B cell (primary cell): ENCODE measurements at regions not wholly inside any gene's neighbourhood (a gene's known extent, or its start where the extent isn't known, plus 50 kb on each side); places are given as distances from the start of the nearest gene placed in this dataset.

Experiments used
- ATAC-seq: fragments of 200-7000 bp; cut with Tn5 transposase; one replicate; pipeline ENCODE4 v1.10.0; 2021; ENCODE audit warnings: low read depth, mild to moderate bottlenecking, moderate number of reproducible peaks, moderate library complexity
- CTCF ChIA-PET: fragments of 350-600 bp; sonication (Branson Sonifier 250); formaldehyde crosslinking; loops from one replicate; lab custom pipeline; 2021; ENCODE audit warnings: antibody characterized with exemption, inconsistent platforms; lab: Charles Lee
- POLR2A ChIA-PET: fragments of 350-600 bp; sonication (Branson Sonifier 250); formaldehyde crosslinking; loops from one replicate; lab custom pipeline; 2021; ENCODE audit warnings: antibody characterized with exemption; lab: Charles Lee
- DNase-seq: peaks from one replicate; pipeline ENCODE4 v3.0.0; 2013
- H2AFZ ChIP-seq: 2 replicates; pipeline ENCODE4 v1.6.1; 2012; ENCODE audit warnings: mild to moderate bottlenecking, low read depth, low read length; ENCODE audit not compliant: insufficient read depth, poor library complexity, severe bottlenecking
- H3K27ac ChIP-seq, 2 donors: 1 replicate in 1 of 2; 2 replicates in 1 of 2; pipeline ENCODE4 v1.5.1; 2012 to 2013; ENCODE audit warnings: low read length in 2 of 2, mild to moderate bottlenecking in 2 of 2, moderate library complexity in 1 of 2
- H3K27me3 ChIP-seq, 4 experiments: fragments of 200-600 bp in 1 of 4; sonication (generic) in 1 of 4; replicated peaks in 1 of 4; 1 replicate in 2 of 4; 2 replicates in 2 of 4; pipeline versions ENCODE4 v1.6.1 to v1.7.0; 2013 to 2016; ENCODE audit warnings: low read length in 3 of 4, mild to moderate bottlenecking in 2 of 4, mixed read lengths in 1 of 4, moderate library complexity in 1 of 4; ENCODE audit not compliant: insufficient read depth in 4 of 4, control insufficient read depth in 3 of 4; ENCODE audit errors: control extremely low read depth in 1 of 4
- H3K36me3 ChIP-seq, 2 experiments: replicated peaks in 1 of 2; 1 replicate in 1 of 2; 2 replicates in 1 of 2; pipeline versions ENCODE4 v1.6.1 to v1.7.1; 2013; ENCODE audit warnings: low read length in 1 of 2; ENCODE audit not compliant: insufficient read depth in 2 of 2, control insufficient read depth in 1 of 2; ENCODE audit errors: control extremely low read depth in 1 of 2, extremely low read depth in 1 of 2
- H3K4me1 ChIP-seq, 2 donors: fragments of 200-600 bp in 1 of 2; sonication (generic) in 1 of 2; 1 replicate in 1 of 2; 2 replicates in 1 of 2; pipeline versions ENCODE4 v1.5.1 to v1.6.1; 2013 to 2017; ENCODE audit warnings: low read length in 2 of 2; ENCODE audit not compliant: control insufficient read depth in 2 of 2, insufficient read depth in 2 of 2
- H3K4me2 ChIP-seq: replicated peaks from 2 replicates; pipeline ENCODE3; 2012; ENCODE audit warnings: mild to moderate bottlenecking, low read depth, low read length; ENCODE audit not compliant: poor library complexity, severe bottlenecking
- H3K4me3 ChIP-seq, 5 experiments: fragments of 200-600 bp in 1 of 5; sonication (generic) in 1 of 5; 1 replicate in 3 of 5; 2 replicates in 2 of 5; pipeline versions ENCODE4 v1.5.1 to v1.7.0; 2011 to 2016; ENCODE audit warnings: low read length in 4 of 5, mild to moderate bottlenecking in 4 of 5, low read depth in 2 of 5, control low read depth in 1 of 5, moderate library complexity in 1 of 5; ENCODE audit not compliant: insufficient read depth in 1 of 5; ENCODE audit errors: control extremely low read depth in 1 of 5, extremely low read depth in 1 of 5
- H3K79me2 ChIP-seq: fragments of 200-600 bp; sonication (generic); one replicate; pipeline ENCODE4 v1.6.0; 2016; ENCODE audit warnings: low read length; ENCODE audit not compliant: control insufficient read depth, insufficient read depth
- H3K9ac ChIP-seq: fragments of 200-600 bp; sonication (generic); 2 replicates; pipeline ENCODE4 v1.6.1; 2017; ENCODE audit warnings: mild to moderate bottlenecking, low read length, moderate library complexity
- H3K9me3 ChIP-seq, 3 donors: one replicate each; pipeline versions ENCODE4 v1.6.1 to v1.7.1; 2013; ENCODE audit warnings: low read length in 2 of 3; ENCODE audit not compliant: control insufficient read depth in 2 of 3, insufficient read depth in 1 of 3; ENCODE audit errors: control extremely low read depth in 1 of 3
- H4K20me1 ChIP-seq: 2 replicates; pipeline ENCODE4 v1.6.0; 2012; ENCODE audit warnings: mild to moderate bottlenecking, low read length; ENCODE audit not compliant: insufficient read depth, control insufficient read depth, poor library complexity, severe bottlenecking
- H3K27ac Mint-ChIP-seq: one replicate; pipeline ENCODE4 v1.8.0; 2021; ENCODE audit warnings: mixed read lengths
- H3K27me3 Mint-ChIP-seq: one replicate; pipeline ENCODE4 v1.8.0; 2021; ENCODE audit warnings: mixed read lengths
- H3K4me1 Mint-ChIP-seq: one replicate; pipeline ENCODE4 v1.8.0; 2021; ENCODE audit warnings: mixed read lengths
- H3K4me3 Mint-ChIP-seq: one replicate; pipeline ENCODE4 v1.8.0; 2021; ENCODE audit warnings: mixed read lengths
- H3K9me3 Mint-ChIP-seq: one replicate; pipeline ENCODE4 v1.8.0; 2022; ENCODE audit warnings: mixed read lengths; ENCODE audit not compliant: insufficient read depth
- EZH2 ChIP-seq: IDR thresholded peaks from 2 replicates; pipeline ENCODE4 v1.6.1; 2012; ENCODE audit warnings: borderline replicate concordance, low read depth, mild to moderate bottlenecking, moderate library complexity, low read length; ENCODE audit not compliant: insufficient read depth, poor library complexity, severe bottlenecking
- WGBS: methylation state at CpG from one replicate; pipeline ENCODE4 v1.1.5; 2013; ENCODE audit warnings: missing lambda C conversion rate; ENCODE audit not compliant: insufficient coverage; 5-methylcytosine and 5-hydroxymethylcytosine counted together
- intact Hi-C: fragments of 100-400 bp; cut with micrococcal nuclease; formaldehyde crosslinking; loops from one replicate; pipeline ENCODE4 v1.10.0; 2022
- TF ChIP-seq, protein P1 (sequence below): fragments of 200-600 bp; IDR thresholded peaks from one replicate; pipeline ENCODE4 v1.8.0; 2022; ENCODE audit warnings: antibody characterized with exemption, mild to moderate bottlenecking

DNA sequence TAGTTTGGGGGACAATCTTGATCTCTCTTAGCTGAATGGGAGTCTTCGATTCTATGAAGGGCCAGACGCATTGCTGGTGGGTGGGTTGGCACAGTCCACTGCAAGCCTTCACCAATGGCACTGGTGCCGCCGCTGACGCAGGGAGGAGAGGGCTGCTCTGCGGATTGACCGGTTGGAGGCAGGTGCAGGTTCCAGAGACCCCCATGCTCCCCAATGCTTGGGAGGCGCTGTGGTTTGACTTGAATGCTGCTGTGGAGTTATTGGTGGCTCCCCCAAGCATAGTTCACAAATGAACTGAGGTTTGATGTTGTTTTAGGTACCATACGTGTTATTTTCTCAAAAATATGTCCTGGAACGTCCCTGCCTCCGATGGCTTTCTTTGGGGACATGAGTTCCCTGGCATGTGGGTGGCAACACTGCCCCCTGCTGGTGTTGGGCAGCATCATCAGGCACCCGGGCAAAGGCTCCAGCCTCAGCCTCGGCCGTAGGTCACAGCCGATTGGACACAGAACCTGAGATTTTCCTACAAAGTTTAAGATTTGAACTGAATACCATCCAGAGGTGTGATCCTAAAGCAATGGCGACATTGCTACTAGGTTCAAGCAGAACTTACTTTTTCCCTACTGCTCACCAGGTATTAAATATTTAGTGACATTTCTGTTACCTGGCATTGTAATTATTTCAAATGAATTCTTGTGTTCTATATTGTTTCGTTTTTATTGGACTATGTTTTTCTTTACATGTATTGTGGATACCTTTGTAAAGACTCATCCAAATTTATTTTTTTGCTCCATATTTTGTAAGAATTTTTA, 95.5 kb downstream of the ANKRD10 start:
- DNase-seq (peak; percentile 82), ATAC-seq (peak; percentile 84)
- Histone ChIP-seq H3K4me2 (no peak overlapping the region), H3K79me2 (no peaks in the 10 kb centered on the region), H3K36me3 (no peaks in the 10 kb centered on the region), H3K27ac (no peak overlapping the region), H3K27me3 (peaks cover 0 to 3% (median 0%) of the 10 kb centered on the region in 4 experiments), H3K4me3 (no peak overlapping the region), H3K9ac (no peak overlapping the region), H3K9me3 (no peaks in the 10 kb centered on the region), H3K4me1 (peaks cover 0 to 7% of the 10 kb centered on the region in 2 donors), H4K20me1 (no peaks in the 10 kb centered on the region), H2AFZ (no peak overlapping the region)
- ChIA-PET POLR2A (interaction anchor here (1.2 kb wide), 1 partner anchor 175 kb away, joined by 3 read pairs; no protein-coding TSS in a partner anchor), CTCF (interaction anchor here (0.6 to 5.6 kb wide), 26 partner anchors 13 to 597 kb away, joined by 3 to 64 read pairs (median 5); no protein-coding TSS in a partner anchor)
- WGBS: 29% methylated on average over 15 of the region's 17 CpGs
- Mint-ChIP-seq H3K4me1 (peaks cover 3% of the 10 kb centered on the region), H3K27me3 (peaks cover 8% of the 10 kb centered on the region), H3K27ac (no peak overlapping the region), H3K4me3 (no peak overlapping the region), H3K9me3 (no peaks in the 10 kb centered on the region)
- intact Hi-C loops: loop anchor here (1.0 to 5.0 kb wide), 5 partner anchors 105 to 597 kb away; no protein-coding TSS in a partner anchor
- TF ChIP-seq EZH2: no peak
- TF ChIP-seq, protein P1, sequence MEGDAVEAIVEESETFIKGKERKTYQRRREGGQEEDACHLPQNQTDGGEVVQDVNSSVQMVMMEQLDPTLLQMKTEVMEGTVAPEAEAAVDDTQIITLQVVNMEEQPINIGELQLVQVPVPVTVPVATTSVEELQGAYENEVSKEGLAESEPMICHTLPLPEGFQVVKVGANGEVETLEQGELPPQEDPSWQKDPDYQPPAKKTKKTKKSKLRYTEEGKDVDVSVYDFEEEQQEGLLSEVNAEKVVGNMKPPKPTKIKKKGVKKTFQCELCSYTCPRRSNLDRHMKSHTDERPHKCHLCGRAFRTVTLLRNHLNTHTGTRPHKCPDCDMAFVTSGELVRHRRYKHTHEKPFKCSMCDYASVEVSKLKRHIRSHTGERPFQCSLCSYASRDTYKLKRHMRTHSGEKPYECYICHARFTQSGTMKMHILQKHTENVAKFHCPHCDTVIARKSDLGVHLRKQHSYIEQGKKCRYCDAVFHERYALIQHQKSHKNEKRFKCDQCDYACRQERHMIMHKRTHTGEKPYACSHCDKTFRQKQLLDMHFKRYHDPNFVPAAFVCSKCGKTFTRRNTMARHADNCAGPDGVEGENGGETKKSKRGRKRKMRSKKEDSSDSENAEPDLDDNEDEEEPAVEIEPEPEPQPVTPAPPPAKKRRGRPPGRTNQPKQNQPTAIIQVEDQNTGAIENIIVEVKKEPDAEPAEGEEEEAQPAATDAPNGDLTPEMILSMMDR: peak; percentile 99

DNA sequence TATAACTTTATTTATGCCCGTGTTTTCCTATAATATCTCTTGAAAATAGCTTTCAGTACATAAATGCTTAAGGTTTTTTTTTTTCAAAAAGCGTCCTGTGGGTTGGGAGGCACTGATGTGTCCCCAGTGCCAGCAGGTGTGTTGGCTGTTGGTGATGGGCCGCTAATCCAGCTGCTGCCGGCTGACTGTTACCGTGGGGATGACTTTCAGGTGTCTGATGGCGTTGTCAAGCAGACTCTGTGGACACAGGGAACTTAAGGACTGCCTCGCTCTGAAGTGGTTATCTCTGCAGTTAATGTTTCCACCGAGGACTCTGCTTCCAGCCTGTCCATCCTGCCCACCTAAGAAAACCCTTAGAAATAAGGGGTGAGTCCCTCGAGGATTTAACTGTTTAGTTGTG, 94.5 kb downstream of the ANKRD10 start:
- DNase-seq (no peak), ATAC-seq (no peak)
- no peak for TF ChIP-seq EZH2
- TF ChIP-seq, protein P1: no peak
- H3K4me3 Mint-ChIP-seq: no peak overlapping the region
- Histone ChIP-seq H3K4me1 (peaks cover 0 to 7% of the 10 kb centered on the region in 2 donors), H3K27ac (no peak overlapping the region), H2AFZ (no peak overlapping the region), H3K9me3 (no peaks in the 10 kb centered on the region), H3K79me2 (no peaks in the 10 kb centered on the region), H3K36me3 (no peaks in the 10 kb centered on the region), H3K9ac (no peak overlapping the region), H4K20me1 (no peaks in the 10 kb centered on the region), H3K27me3 (no peaks in the 10 kb centered on the region), H3K4me3 (no peak overlapping the region), H3K4me2 (no peak overlapping the region)
- peaks cover 3% of the 10 kb centered on the region for H3K4me1 Mint-ChIP-seq
- CTCF ChIA-PET: interaction anchor here (0.6 to 4.5 kb wide), 12 partner anchors 14 to 598 kb away, joined by 3 to 34 read pairs (median 4); no protein-coding TSS in a partner anchor
- H3K9me3 Mint-ChIP-seq: no peaks in the 10 kb centered on the region
- POLR2A ChIA-PET: interaction anchor here (0.6 kb wide), 1 partner anchor 227 kb away, joined by 4 read pairs; no protein-coding TSS in a partner anchor
- intact Hi-C loops: no loop called here
- 76% methylated on average over 8 of the region's 9 CpGs for WGBS
- peaks cover 5% of the 10 kb centered on the region for H3K27me3 Mint-ChIP-seq
- no peak overlapping the region for H3K27ac Mint-ChIP-seq
